ENCODE measurements at regions not wholly inside any gene's neighbourhood (a gene's known extent, or its start where the extent isn't known, plus 50 kb on each side); places are given as distances from the start of the nearest gene placed in this dataset.

DNA sequence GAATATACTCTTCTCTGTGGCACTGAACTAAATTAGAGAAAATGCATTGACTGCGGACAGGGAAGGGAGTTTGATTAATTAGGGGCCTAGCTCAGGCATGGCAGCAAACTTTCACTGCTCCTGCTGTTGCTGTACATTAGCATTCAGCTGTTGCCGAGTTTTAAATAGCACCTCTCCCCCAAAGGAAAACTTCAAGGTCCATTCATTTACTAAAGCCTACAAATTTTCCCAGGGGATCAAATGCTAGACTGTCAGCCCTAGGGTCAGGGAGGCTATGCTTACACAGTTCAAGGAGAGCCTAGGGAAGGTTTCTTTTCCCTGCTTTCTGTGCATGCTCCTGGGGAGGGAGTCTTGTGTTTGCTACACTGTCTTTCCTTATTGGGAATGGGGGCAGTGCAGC is 60.0 kb upstream of the GZMB start:
- TF ChIP-seq ZNF274 (IDR thresholded peaks at IDR 0.05; ENCODE audit: low read depth, low read length) (no peak), YY1 (IDR thresholded peaks at IDR 0.05; ENCODE audit: insufficient read depth, insufficient read length) (no peak)

Measured in NT2/D1 (cell line).